ENCODE measurements at regions not wholly inside any gene's neighbourhood (a gene's known extent, or its start where the extent isn't known, plus 50 kb on each side); places are given as distances from the start of the nearest gene placed in this dataset.

- CTCF ChIA-PET = no interaction called here
- no peak overlapping the region for H3K4me3 Mint-ChIP-seq
Observed at GRCh38 chr2:48238381-48238780, 76.1 kb upstream of the FOXN2 start.

GRCh38 chr2:48240912-48241311 is 73.6 kb upstream of the FOXN2 start:
- no peak for DNase-seq
- H3K27ac Mint-ChIP-seq = no peak overlapping the region
- POLR2A ChIA-PET = no interaction called here
- CTCF ChIA-PET = no interaction called here
- peaks cover 9% of the 10 kb centered on the region for H3K36me3 Mint-ChIP-seq (ENCODE audit: low read depth)
- no peak overlapping the region for H3K4me3 Mint-ChIP-seq
- H3K4me1 Mint-ChIP-seq = peaks cover 21% of the 10 kb centered on the region
- H3K9me3 Mint-ChIP-seq = peaks cover 7% of the 10 kb centered on the region
- no peaks in the 10 kb centered on the region for H3K27me3 Mint-ChIP-seq

More at GRCh38 chr2:48238381-48238780, 76.1 kb upstream of the FOXN2 start:
- H3K27me3 Mint-ChIP-seq = no peaks in the 10 kb centered on the region
- POLR2A ChIA-PET = no interaction called here
- peaks cover 25% of the 10 kb centered on the region for H3K4me1 Mint-ChIP-seq
- DNase-seq = no peak
- peaks cover 8% of the 10 kb centered on the region for H3K9me3 Mint-ChIP-seq
- H3K36me3 Mint-ChIP-seq (ENCODE audit: low read depth) = peaks cover 11% of the 10 kb centered on the region
- H3K27ac Mint-ChIP-seq = no peak overlapping the region

GRCh38 chr2:48247206-48247605 is 67.3 kb upstream of the FOXN2 start:
- no peak overlapping the region for H3K27ac Mint-ChIP-seq
- no peaks in the 10 kb centered on the region for H3K27me3 Mint-ChIP-seq
- peaks cover 13% of the 10 kb centered on the region for H3K4me1 Mint-ChIP-seq
- no peak for DNase-seq
- H3K4me3 Mint-ChIP-seq = no peak overlapping the region
- no peaks in the 10 kb centered on the region for H3K9me3 Mint-ChIP-seq
- no peaks in the 10 kb centered on the region for H3K36me3 Mint-ChIP-seq (ENCODE audit: low read depth)
- POLR2A ChIA-PET = no interaction called here
- CTCF ChIA-PET = no interaction called here

GRCh38 chr2:48248251-48248933 is 66.1 kb upstream of the FOXN2 start:
- CTCF ChIA-PET = no interaction called here
- Mint-ChIP-seq H3K4me1 (peaks cover 13% of the 10 kb centered on the region), H3K27me3 (no peaks in the 10 kb centered on the region), H3K36me3 (ENCODE audit: low read depth) (no peaks in the 10 kb centered on the region), H3K4me3 (no peak overlapping the region), H3K27ac (no peak overlapping the region), H3K9me3 (no peaks in the 10 kb centered on the region)
- POLR2A ChIA-PET = no interaction called here
- no peak for DNase-seq

- H3K27me3 Mint-ChIP-seq = no peaks in the 10 kb centered on the region
- H3K9me3 Mint-ChIP-seq = no peaks in the 10 kb centered on the region
- H3K27ac Mint-ChIP-seq = no peak overlapping the region
- no peak overlapping the region for H3K4me3 Mint-ChIP-seq
- H3K4me1 Mint-ChIP-seq = peaks cover 13% of the 10 kb centered on the region
- DNase-seq = no peak
- CTCF ChIA-PET = interaction anchor here (1.1 kb wide), 1 partner anchor 14 kb away, joined by 4 read pairs; no protein-coding TSS in a partner anchor
- POLR2A ChIA-PET = no interaction called here
- H3K36me3 Mint-ChIP-seq (ENCODE audit: low read depth) = no peaks in the 10 kb centered on the region
Observed at GRCh38 chr2:48249025-48249424, 65.5 kb upstream of the FOXN2 start.

GRCh38 chr2:48249631-48250473 is 64.6 kb upstream of the FOXN2 start:
- POLR2A ChIA-PET = no interaction called here
- H3K4me1 Mint-ChIP-seq = peaks cover 13% of the 10 kb centered on the region
- DNase-seq = no peak
- H3K36me3 Mint-ChIP-seq (ENCODE audit: low read depth) = no peaks in the 10 kb centered on the region
- H3K27me3 Mint-ChIP-seq = no peaks in the 10 kb centered on the region
- H3K9me3 Mint-ChIP-seq = no peaks in the 10 kb centered on the region
- H3K4me3 Mint-ChIP-seq = no peak overlapping the region
- CTCF ChIA-PET = interaction anchor here (1.1 kb wide), 1 partner anchor 15 kb away, joined by 4 read pairs; no protein-coding TSS in a partner anchor
- H3K27ac Mint-ChIP-seq = no peak overlapping the region

- H3K4me1 Mint-ChIP-seq = peaks cover 13% of the 10 kb centered on the region
- no peaks in the 10 kb centered on the region for H3K27me3 Mint-ChIP-seq
- no peak overlapping the region for H3K4me3 Mint-ChIP-seq
- ChIA-PET CTCF (no interaction called here), POLR2A (no interaction called here)
- no peak for DNase-seq
- no peak overlapping the region for H3K27ac Mint-ChIP-seq
- H3K9me3 Mint-ChIP-seq = no peaks in the 10 kb centered on the region
- no peaks in the 10 kb centered on the region for H3K36me3 Mint-ChIP-seq (ENCODE audit: low read depth)
Observed at GRCh38 chr2:48250474-48250844, 64.0 kb upstream of the FOXN2 start.

GRCh38 chr2:48250943-48251342 is 63.5 kb upstream of the FOXN2 start:
- H3K4me1 Mint-ChIP-seq = peaks cover 13% of the 10 kb centered on the region
- H3K27ac Mint-ChIP-seq = no peak overlapping the region
- no peaks in the 10 kb centered on the region for H3K9me3 Mint-ChIP-seq
- CTCF ChIA-PET = no interaction called here
- H3K36me3 Mint-ChIP-seq (ENCODE audit: low read depth) = no peaks in the 10 kb centered on the region
- H3K27me3 Mint-ChIP-seq = no peaks in the 10 kb centered on the region
- POLR2A ChIA-PET = no interaction called here
- H3K4me3 Mint-ChIP-seq = no peak overlapping the region
- no peak for DNase-seq

GRCh38 chr2:48251437-48252148 is 62.9 kb upstream of the FOXN2 start:
- Mint-ChIP-seq H3K27ac (no peak overlapping the region), H3K4me1 (peaks cover 13% of the 10 kb centered on the region), H3K9me3 (no peaks in the 10 kb centered on the region), H3K4me3 (no peak overlapping the region), H3K36me3 (ENCODE audit: low read depth) (no peaks in the 10 kb centered on the region), H3K27me3 (no peaks in the 10 kb centered on the region)
- CTCF ChIA-PET = interaction anchor here (1.5 kb wide), 1 partner anchor 15 kb away, joined by 5 read pairs; no protein-coding TSS in a partner anchor
- POLR2A ChIA-PET = no interaction called here
- no peak for DNase-seq

- no peak for DNase-seq
- ChIA-PET CTCF (no interaction called here), POLR2A (no interaction called here)
- no peaks in the 10 kb centered on the region for H3K27me3 Mint-ChIP-seq
- H3K4me1 Mint-ChIP-seq = peaks cover 11% of the 10 kb centered on the region
- no peaks in the 10 kb centered on the region for H3K36me3 Mint-ChIP-seq (ENCODE audit: low read depth)
- no peaks in the 10 kb centered on the region for H3K9me3 Mint-ChIP-seq
- H3K27ac Mint-ChIP-seq = no peak overlapping the region
- H3K4me3 Mint-ChIP-seq = no peak overlapping the region
Observed at GRCh38 chr2:48253301-48253700, 61.2 kb upstream of the FOXN2 start.

- Mint-ChIP-seq H3K9me3 (no peaks in the 10 kb centered on the region), H3K4me3 (no peak overlapping the region), H3K36me3 (ENCODE audit: low read depth) (no peaks in the 10 kb centered on the region), H3K4me1 (peaks cover 4% of the 10 kb centered on the region), H3K27me3 (no peaks in the 10 kb centered on the region), H3K27ac (no peak overlapping the region)
- POLR2A ChIA-PET = no interaction called here
- CTCF ChIA-PET = no interaction called here
- no peak for DNase-seq
Observed at GRCh38 chr2:48254839-48255238, 59.6 kb upstream of the FOXN2 start.

GRCh38 chr2:48257456-48257855 is 57.0 kb upstream of the FOXN2 start:
- Mint-ChIP-seq H3K4me3 (no peak overlapping the region), H3K36me3 (ENCODE audit: low read depth) (no peaks in the 10 kb centered on the region), H3K9me3 (no peaks in the 10 kb centered on the region), H3K27me3 (no peaks in the 10 kb centered on the region), H3K27ac (no peak overlapping the region), H3K4me1 (no peaks in the 10 kb centered on the region)
- POLR2A ChIA-PET = no interaction called here
- DNase-seq = no peak
- CTCF ChIA-PET = no interaction called here

- POLR2A ChIA-PET = no interaction called here
Observed at GRCh38 chr2:48258481-48259149, 55.9 kb upstream of the FOXN2 start.

More at GRCh38 chr2:48258481-48259149, 55.9 kb upstream of the FOXN2 start:
- no peak for DNase-seq
- no peaks in the 10 kb centered on the region for H3K9me3 Mint-ChIP-seq
- H3K27me3 Mint-ChIP-seq = peaks cover 5% of the 10 kb centered on the region
- H3K4me3 Mint-ChIP-seq = no peak overlapping the region
- no peak overlapping the region for H3K27ac Mint-ChIP-seq
- no peaks in the 10 kb centered on the region for H3K4me1 Mint-ChIP-seq
- no peaks in the 10 kb centered on the region for H3K36me3 Mint-ChIP-seq (ENCODE audit: low read depth)
- CTCF ChIA-PET = no interaction called here
